ENCODE measurements at regions not wholly inside any gene's neighbourhood (a gene's known extent, or its start where the extent isn't known, plus 50 kb on each side); places are given as distances from the start of the nearest gene placed in this dataset.

DNA sequence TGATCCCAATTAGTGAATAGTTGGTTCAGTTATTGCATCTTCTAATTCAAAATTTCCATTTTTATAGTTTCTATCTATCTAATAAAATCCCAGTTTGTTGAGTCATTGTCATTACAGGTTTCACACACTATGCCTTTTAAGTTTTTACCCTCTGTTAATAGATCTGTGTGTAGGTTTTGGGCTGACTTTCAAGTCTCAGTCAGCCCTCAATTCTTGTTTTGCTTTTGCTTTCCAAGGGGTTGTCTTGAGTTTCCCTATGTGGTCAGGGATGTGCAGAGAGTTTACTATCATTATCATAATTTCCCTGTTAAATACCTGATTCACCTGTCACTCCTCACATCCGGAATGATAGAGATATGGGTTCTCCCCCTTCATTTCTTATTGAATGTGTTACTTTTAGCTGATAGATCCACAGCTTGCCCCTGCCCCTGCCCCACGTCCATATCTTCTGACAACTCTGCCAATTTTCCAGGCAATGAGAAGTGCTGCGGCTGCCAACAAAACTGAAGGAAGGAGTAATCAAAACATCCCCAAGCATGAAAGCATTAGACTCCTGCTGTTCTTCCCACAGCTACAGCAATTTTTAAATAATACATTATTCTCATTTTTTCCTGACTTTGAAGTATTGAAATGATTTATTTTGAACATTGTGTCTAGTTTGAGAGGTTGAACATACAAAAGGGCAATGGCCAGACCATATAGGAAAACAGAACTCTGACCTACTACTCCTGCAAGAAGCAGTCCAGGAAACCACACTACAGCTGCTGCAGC lies 1064.8 kb downstream of the SUCLG1 start:
- Histone ChIP-seq H3K4me1 (ENCODE audit: insufficient read depth, low read length) (no peaks in the 10 kb centered on the region), H3K36me3 (ENCODE audit: insufficient read depth, low read length) (no peaks in the 10 kb centered on the region), H3K4me3 (ENCODE audit: low read length) (no peak overlapping the region), H3K9me3 (ENCODE audit: insufficient read depth, low read depth, low read length) (no peaks in the 10 kb centered on the region), H3K9ac (ENCODE audit: low read depth, low read length) (no peak overlapping the region), H3K27ac (ENCODE audit: low read depth, low read length) (no peak overlapping the region), H3K27me3 (ENCODE audit: insufficient read depth, low read length) (no peaks in the 10 kb centered on the region)
- 97% methylated on average over 3 of the region's 3 CpGs for WGBS

DNA sequence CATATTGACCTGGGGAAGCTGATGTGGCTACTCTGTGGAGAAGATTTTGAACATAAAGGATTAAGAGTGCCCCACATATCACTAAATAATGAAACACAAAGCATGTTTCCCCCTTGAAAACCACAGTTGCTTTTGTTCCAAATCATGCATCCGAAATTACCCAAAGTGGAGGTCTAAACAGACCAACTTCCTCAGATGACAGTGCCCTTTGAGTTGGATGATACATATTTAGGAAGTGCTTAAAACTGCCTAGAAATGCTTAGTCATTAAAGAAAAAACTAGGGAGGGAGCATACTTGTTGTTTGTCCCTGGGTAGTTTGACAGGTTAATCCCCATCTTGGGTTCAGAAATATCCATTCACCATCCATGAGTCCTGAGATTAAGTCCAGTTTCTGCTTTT lies 1070.3 kb downstream of the SUCLG1 start:
- Histone ChIP-seq H3K27ac (ENCODE audit: low read depth, low read length) (no peak overlapping the region), H3K4me3 (ENCODE audit: low read length) (no peak overlapping the region), H3K4me1 (ENCODE audit: insufficient read depth, low read length) (peaks cover 9% of the 10 kb centered on the region), H3K36me3 (ENCODE audit: insufficient read depth, low read length) (no peaks in the 10 kb centered on the region), H3K9me3 (ENCODE audit: insufficient read depth, low read depth, low read length) (no peaks in the 10 kb centered on the region), H3K27me3 (ENCODE audit: insufficient read depth, low read length) (no peaks in the 10 kb centered on the region), H3K9ac (ENCODE audit: low read depth, low read length) (no peak overlapping the region)
- 95% methylated on average over 1 of the region's 1 CpG for WGBS

GRCh38 chr2:83386549-83386948 lies 1072.5 kb downstream of the SUCLG1 start:
- Histone ChIP-seq H3K27me3 (ENCODE audit: insufficient read depth, low read length) (no peaks in the 10 kb centered on the region), H3K27ac (ENCODE audit: low read depth, low read length) (no peak overlapping the region), H3K36me3 (ENCODE audit: insufficient read depth, low read length) (no peaks in the 10 kb centered on the region), H3K9ac (ENCODE audit: low read depth, low read length) (no peak overlapping the region), H3K9me3 (ENCODE audit: insufficient read depth, low read depth, low read length) (0 out of 2 replicates have a peak, but pooled peaks cover 5% of the 10 kb centered on the region), H3K4me1 (ENCODE audit: insufficient read depth, low read length) (peaks cover 12% of the 10 kb centered on the region), H3K4me3 (ENCODE audit: low read length) (no peak overlapping the region)
- WGBS = 82% methylated on average over 1 of the region's 1 CpG

GRCh38 chr2:83378921-83379320 lies 1080.2 kb downstream of the SUCLG1 start:
- Histone ChIP-seq H3K4me1 (ENCODE audit: insufficient read depth, low read length) (peaks cover 3% of the 10 kb centered on the region; the same call in 1 of the 2 replicates), H3K36me3 (ENCODE audit: insufficient read depth, low read length) (no peaks in the 10 kb centered on the region), H3K27me3 (ENCODE audit: insufficient read depth, low read length) (no peaks in the 10 kb centered on the region), H3K4me3 (ENCODE audit: low read length) (no peak overlapping the region), H3K27ac (ENCODE audit: low read depth, low read length) (no peak overlapping the region), H3K9me3 (ENCODE audit: insufficient read depth, low read depth, low read length) (peaks cover 19% of the 10 kb centered on the region; the same call in 1 of the 2 replicates), H3K9ac (ENCODE audit: low read depth, low read length) (no peak overlapping the region)

DNA sequence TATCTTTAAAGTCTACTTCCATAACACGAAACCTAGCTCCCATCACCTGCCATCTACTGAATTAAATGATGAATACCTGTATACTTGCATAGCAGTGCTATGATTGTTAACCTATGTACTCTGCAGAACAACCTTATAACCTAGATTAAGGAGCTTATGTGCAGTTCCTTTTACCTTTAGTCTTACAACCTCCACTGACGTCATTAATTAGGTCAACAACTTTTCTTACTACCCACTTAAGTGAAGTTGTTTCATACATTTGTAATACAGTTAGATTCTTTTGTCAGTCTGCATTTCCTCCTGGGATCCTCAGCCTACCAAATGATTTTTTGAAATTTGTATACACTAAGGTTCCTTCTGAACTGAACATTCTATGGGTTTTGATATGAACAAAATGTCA lies 1082.3 kb downstream of the SUCLG1 start:
- H3K27ac ChIP-seq (ENCODE audit: low read depth, low read length) = no peak overlapping the region
- H3K9ac ChIP-seq (ENCODE audit: low read depth, low read length) = no peak overlapping the region
- peaks cover 15% of the 10 kb centered on the region; the same call in 1 of the 2 replicates for H3K9me3 ChIP-seq (ENCODE audit: insufficient read depth, low read depth, low read length)
- H3K4me3 ChIP-seq (ENCODE audit: low read length) = no peak overlapping the region
- H3K4me1 ChIP-seq (ENCODE audit: insufficient read depth, low read length) = no peaks in the 10 kb centered on the region
- WGBS = 89% methylated on average over 2 of the region's 2 CpGs
- H3K36me3 ChIP-seq (ENCODE audit: insufficient read depth, low read length) = no peaks in the 10 kb centered on the region
- no peaks in the 10 kb centered on the region for H3K27me3 ChIP-seq (ENCODE audit: insufficient read depth, low read length)

DNA sequence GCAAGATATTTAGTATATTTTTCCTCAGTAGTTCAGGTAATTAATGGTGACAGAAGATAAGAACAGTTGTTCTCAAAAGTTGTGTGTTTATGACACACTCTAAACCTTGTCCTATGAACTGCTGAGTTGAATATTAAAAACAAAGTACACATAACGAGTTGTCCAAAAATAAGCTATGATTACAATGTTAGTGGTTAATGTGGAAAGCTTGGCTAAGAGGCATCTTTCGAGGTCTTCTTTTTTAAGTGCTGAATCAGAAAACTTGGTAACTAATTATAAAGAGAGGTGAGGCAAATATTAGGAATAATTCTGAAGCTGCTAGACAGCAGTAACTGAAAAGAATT lies 1088.7 kb downstream of the SUCLG1 start:
- Histone ChIP-seq H3K4me1 (ENCODE audit: insufficient read depth, low read length) (no peaks in the 10 kb centered on the region), H3K27ac (ENCODE audit: low read depth, low read length) (no peak overlapping the region), H3K27me3 (ENCODE audit: insufficient read depth, low read length) (no peaks in the 10 kb centered on the region), H3K9me3 (ENCODE audit: insufficient read depth, low read depth, low read length) (no peaks in the 10 kb centered on the region), H3K36me3 (ENCODE audit: insufficient read depth, low read length) (no peaks in the 10 kb centered on the region), H3K4me3 (ENCODE audit: low read length) (no peak overlapping the region), H3K9ac (ENCODE audit: low read depth, low read length) (no peak overlapping the region)
- WGBS = 95% methylated on average over 2 of the region's 2 CpGs

DNA sequence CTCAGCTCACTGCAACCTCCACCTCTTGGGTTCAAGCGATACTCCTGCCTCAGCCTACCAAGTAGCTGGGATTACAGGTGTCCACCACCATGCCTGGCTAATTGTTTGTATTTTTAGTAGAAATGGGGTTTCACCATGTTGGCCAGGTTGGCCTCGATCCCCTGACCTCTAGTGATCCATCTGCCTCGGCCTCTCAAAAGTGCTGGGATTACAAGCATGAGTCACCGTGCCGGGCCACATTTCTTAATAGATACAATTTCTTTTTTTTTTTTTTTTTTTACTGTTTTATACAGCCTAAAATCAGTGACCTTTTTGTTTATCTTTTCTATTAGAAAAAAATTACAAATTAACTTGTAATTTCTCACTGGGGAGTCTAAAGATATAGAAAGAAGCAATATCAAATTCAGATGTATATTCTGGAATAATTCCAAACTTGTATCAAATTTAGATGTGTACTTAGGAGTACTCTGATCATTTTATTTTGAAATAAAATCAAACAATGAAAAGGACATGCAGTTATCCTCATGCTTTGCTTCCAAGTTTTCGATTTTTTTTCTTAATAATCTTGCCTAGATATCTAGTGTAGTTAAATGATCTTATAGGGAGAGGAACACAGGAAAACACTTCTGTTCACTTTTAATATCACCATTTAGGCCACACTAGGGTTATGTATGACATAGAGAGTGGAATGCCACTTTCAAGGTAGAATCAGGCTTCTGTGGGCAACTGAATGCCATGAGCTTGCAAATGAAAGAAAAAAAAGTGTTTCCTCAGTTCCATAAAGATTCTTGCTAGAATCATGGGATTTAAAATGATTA lies 1089.3 kb downstream of the SUCLG1 start:
- 96% methylated on average over 5 of the region's 6 CpGs for WGBS
- Histone ChIP-seq H3K4me3 (ENCODE audit: low read length) (no peak overlapping the region), H3K27me3 (ENCODE audit: insufficient read depth, low read length) (no peaks in the 10 kb centered on the region), H3K9me3 (ENCODE audit: insufficient read depth, low read depth, low read length) (no peaks in the 10 kb centered on the region), H3K4me1 (ENCODE audit: insufficient read depth, low read length) (no peaks in the 10 kb centered on the region), H3K9ac (ENCODE audit: low read depth, low read length) (no peak overlapping the region), H3K27ac (ENCODE audit: low read depth, low read length) (no peak overlapping the region), H3K36me3 (ENCODE audit: insufficient read depth, low read length) (no peaks in the 10 kb centered on the region)

- Histone ChIP-seq H3K4me1 (ENCODE audit: insufficient read depth, low read length) (no peaks in the 10 kb centered on the region), H3K27me3 (ENCODE audit: insufficient read depth, low read length) (no peaks in the 10 kb centered on the region), H3K9me3 (ENCODE audit: insufficient read depth, low read depth, low read length) (no peaks in the 10 kb centered on the region), H3K9ac (ENCODE audit: low read depth, low read length) (no peak overlapping the region), H3K27ac (ENCODE audit: low read depth, low read length) (no peak overlapping the region), H3K36me3 (ENCODE audit: insufficient read depth, low read length) (no peaks in the 10 kb centered on the region), H3K4me3 (ENCODE audit: low read length) (no peak overlapping the region)
- WGBS = 96% methylated on average over 3 of the region's 3 CpGs
Measured at GRCh38 chr2:83368916-83369315, 1090.2 kb downstream of the SUCLG1 start.

- H3K36me3 ChIP-seq (ENCODE audit: insufficient read depth, low read length) = no peaks in the 10 kb centered on the region
- no peak overlapping the region for H3K9ac ChIP-seq (ENCODE audit: low read depth, low read length)
- 93% methylated on average over 2 of the region's 2 CpGs for WGBS
- H3K9me3 ChIP-seq (ENCODE audit: insufficient read depth, low read depth, low read length) = no peaks in the 10 kb centered on the region
- H3K27ac ChIP-seq (ENCODE audit: low read depth, low read length) = no peak overlapping the region
- no peaks in the 10 kb centered on the region for H3K4me1 ChIP-seq (ENCODE audit: insufficient read depth, low read length)
- H3K27me3 ChIP-seq (ENCODE audit: insufficient read depth, low read length) = no peaks in the 10 kb centered on the region
- H3K4me3 ChIP-seq (ENCODE audit: low read length) = no peak overlapping the region
Measured at GRCh38 chr2:83368461-83368860, 1090.6 kb downstream of the SUCLG1 start.

GRCh38 chr2:83365476-83365875 lies 1093.6 kb downstream of the SUCLG1 start:
- H3K9me3 ChIP-seq (ENCODE audit: insufficient read depth, low read depth, low read length) = no peaks in the 10 kb centered on the region
- no peaks in the 10 kb centered on the region for H3K27me3 ChIP-seq (ENCODE audit: insufficient read depth, low read length)
- H3K27ac ChIP-seq (ENCODE audit: low read depth, low read length) = no peak overlapping the region
- no peak overlapping the region for H3K4me3 ChIP-seq (ENCODE audit: low read length)
- H3K4me1 ChIP-seq (ENCODE audit: insufficient read depth, low read length) = no peaks in the 10 kb centered on the region
- H3K9ac ChIP-seq (ENCODE audit: low read depth, low read length) = no peak overlapping the region
- no peaks in the 10 kb centered on the region for H3K36me3 ChIP-seq (ENCODE audit: insufficient read depth, low read length)

DNA sequence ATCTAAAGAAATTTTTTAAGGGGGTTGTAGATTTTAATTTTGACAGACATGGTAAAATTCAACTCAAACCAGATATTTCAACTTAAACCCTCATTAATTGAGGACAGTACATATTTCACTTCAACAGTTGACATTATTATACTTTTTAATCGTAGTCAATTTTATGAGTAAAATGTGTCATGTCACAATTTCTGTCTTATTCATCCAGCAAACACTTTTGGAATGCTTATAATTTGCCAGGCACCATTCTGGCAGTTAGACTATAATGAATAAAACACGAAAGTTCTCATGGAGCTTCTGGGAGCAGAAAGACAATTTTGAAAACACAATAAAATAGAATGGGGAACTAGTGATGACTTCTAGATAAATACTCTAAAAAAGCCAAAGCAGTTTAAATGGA lies 1094.8 kb downstream of the SUCLG1 start:
- Histone ChIP-seq H3K36me3 (ENCODE audit: insufficient read depth, low read length) (no peaks in the 10 kb centered on the region), H3K4me3 (ENCODE audit: low read length) (no peak overlapping the region), H3K27me3 (ENCODE audit: insufficient read depth, low read length) (no peaks in the 10 kb centered on the region), H3K4me1 (ENCODE audit: insufficient read depth, low read length) (no peaks in the 10 kb centered on the region), H3K27ac (ENCODE audit: low read depth, low read length) (no peak overlapping the region), H3K9ac (ENCODE audit: low read depth, low read length) (no peak overlapping the region), H3K9me3 (ENCODE audit: insufficient read depth, low read depth, low read length) (no peaks in the 10 kb centered on the region)
- WGBS = 100% methylated on average over 2 of the region's 2 CpGs

Measured in HUES64 (cell line).